ENCODE measurements at regions not wholly inside any gene's neighbourhood (a gene's known extent, or its start where the extent isn't known, plus 50 kb on each side); places are given as distances from the start of the nearest gene placed in this dataset.

DNA sequence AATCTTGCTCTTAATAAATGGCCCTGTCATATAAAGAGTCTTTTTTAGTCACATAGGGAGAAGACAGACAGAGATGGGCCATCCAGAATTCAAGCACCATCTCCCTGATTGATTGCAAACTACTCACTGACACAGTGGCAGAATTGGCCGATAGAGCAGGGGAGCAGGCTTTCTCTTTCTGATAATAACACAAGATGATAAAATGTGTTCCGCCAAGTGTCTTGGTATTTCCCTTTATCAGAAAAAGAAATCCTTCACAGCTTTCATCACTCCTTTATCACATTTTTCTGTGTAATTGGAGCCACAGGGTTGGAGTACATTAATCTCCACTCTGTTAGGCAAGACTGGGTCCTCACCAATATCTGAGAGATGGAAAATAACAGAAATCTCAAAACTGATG, 406.0 kb downstream of the TMEM135 start:
- TF ChIP-seq, protein P1, sequence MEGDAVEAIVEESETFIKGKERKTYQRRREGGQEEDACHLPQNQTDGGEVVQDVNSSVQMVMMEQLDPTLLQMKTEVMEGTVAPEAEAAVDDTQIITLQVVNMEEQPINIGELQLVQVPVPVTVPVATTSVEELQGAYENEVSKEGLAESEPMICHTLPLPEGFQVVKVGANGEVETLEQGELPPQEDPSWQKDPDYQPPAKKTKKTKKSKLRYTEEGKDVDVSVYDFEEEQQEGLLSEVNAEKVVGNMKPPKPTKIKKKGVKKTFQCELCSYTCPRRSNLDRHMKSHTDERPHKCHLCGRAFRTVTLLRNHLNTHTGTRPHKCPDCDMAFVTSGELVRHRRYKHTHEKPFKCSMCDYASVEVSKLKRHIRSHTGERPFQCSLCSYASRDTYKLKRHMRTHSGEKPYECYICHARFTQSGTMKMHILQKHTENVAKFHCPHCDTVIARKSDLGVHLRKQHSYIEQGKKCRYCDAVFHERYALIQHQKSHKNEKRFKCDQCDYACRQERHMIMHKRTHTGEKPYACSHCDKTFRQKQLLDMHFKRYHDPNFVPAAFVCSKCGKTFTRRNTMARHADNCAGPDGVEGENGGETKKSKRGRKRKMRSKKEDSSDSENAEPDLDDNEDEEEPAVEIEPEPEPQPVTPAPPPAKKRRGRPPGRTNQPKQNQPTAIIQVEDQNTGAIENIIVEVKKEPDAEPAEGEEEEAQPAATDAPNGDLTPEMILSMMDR (IDR thresholded peaks at IDR 0.05): no peak
- no peak for TF ChIP-seq POLR2A (IDR thresholded peaks at IDR 0.05)

All from vagina (tissue), 2 donors.